Fibroblast of skin of scalp (primary cell): ENCODE measurements at regions not wholly inside any gene's neighbourhood (a gene's known extent, or its start where the extent isn't known, plus 50 kb on each side); places are given as distances from the start of the nearest gene placed in this dataset.

Experiments
- DNase-seq: peaks from one replicate; pipeline ENCODE4 v3.0.0-alpha.2; 2013

GRCh38 chr1:4327142-4327541, 327.3 kb upstream of the AJAP1 start:
- DNase-seq: no peak

GRCh38 chr1:4328402-4329071, 325.9 kb upstream of the AJAP1 start:
- no peak for DNase-seq

- no peak for DNase-seq
Measured at GRCh38 chr1:4330805-4331766, 323.3 kb upstream of the AJAP1 start.

DNA sequence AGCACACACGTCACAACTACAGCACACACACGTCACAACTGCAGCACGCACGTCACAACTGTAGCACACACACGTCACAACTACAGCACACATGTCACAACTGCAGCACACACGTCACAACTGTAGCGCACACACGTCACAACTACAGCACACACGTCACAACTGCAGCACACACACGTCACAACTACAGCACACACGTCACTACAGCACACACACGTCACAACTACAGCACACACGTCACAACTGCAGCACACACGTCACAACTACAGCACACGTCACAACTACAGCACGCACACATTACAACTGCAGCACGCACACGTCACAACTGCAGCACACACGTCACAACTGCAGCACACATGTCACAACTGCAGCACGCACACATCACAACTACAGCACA, 322.6 kb upstream of the AJAP1 start:
- DNase-seq: no peak

DNA sequence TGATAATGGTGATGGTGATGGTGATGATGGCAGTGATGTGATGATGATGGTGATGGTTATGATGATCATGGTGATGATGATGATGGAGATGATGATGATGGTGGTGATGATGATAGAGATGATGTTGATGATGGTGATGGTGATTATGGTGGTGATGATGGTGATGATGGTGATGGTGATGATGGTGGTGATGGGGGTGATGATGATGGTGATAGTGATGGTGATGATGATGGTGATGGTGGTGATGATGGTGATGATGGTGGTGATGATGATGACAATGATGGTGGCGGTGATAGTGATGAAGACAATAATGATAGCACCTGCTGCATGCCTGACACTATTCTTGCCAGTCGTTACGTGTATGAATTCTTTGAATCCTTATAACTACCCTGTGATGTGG, 317.9 kb upstream of the AJAP1 start:
- no peak for DNase-seq

GRCh38 chr1:4341421-4341820, 313.0 kb upstream of the AJAP1 start:
- no peak for DNase-seq

DNA sequence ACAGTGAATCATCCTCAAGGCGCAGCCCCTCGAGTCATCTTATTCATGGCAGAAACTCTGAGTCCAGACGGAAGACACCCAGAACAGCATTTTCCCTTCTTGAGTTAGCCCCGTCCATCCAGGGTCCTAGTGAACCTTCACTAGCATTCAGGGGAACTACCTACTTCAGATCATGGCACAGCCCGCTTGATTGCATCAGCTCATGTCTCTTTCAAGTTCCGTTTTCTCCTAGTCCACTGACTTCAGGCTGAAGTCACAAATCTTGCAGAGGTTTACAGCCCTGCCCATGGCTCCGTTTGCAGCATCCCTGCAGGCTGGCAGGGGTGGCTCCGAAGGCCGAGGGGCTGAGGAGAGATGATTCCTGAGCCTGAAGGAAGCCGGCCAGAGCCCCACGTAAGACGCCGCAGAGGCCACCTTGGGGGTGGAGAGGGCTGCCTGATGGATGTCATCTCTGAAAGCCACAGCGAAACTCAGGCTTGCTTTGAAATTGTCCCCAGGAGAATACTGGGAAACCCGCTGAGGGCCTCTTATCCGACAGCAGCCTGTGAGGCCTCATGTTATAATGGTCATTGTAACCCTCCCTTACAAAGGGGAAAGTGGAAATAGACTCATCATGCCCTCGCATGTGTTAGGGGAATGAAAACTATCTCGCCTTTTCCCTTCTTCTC, 310.2 kb upstream of the AJAP1 start:
- DNase-seq: peak; percentile 4

GRCh38 chr1:4345094-4345493, 309.3 kb upstream of the AJAP1 start:
- DNase-seq: no peak

- no peak for DNase-seq
Measured at GRCh38 chr1:4346131-4346530, 308.3 kb upstream of the AJAP1 start.

DNA sequence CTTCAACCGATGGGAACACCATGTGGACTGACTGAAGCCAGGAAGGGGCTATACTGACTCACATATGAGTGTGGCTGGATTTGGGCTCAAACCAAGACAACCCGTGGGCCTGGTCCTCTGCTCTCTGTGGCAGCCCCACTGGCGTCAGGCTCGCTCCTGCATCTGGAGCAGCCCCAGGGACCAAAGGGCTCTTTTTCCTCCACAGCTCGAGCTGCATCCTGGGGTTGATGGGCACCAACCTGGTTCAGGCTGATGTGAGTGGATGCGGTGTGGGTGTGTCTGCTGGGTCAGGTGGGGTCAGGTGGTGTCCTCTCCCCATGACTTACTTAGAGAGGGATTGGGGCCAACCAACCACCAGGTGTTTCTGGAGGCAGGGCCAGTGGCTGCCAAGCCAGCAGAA, 303.0 kb upstream of the AJAP1 start:
- no peak for DNase-seq

DNA sequence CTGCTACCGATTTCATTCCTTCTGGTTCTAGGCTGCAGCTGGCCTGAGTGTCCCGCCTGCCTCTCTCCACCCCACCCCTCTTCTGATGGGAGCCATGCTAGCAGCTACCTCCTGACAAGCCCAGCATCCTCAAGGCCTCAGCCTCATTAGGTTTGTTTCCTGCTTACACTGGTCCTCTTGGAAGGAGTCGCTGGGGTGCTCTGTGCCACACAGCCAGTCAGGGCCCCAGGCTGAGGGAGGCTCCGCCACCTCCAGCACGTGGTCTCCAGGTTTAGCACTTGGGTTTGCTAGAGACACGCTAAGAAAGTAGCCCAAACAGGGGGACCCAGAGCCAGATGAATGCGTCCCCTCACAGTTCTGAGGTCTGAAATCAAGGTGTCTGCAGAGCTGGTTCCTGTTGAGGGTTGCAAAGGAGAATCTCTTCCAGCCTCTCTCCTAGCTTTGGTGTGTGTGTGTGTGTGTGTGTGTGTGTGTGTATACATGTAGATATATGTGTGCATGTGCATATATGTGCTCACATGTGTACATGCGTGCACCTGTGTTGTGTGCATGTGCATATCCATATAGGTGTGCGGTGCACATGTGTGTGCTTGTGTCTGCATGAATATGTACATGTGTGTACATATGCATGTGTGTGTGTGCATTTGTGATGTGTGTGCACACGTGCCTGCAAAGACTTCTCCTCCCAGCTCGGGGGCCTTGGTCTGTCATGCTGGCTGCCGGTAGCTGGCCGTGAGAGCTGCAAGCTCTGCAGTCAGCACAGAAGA, 301.1 kb upstream of the AJAP1 start:
- no peak for DNase-seq

- no peak for DNase-seq
Measured at GRCh38 chr1:4355839-4356238, 298.6 kb upstream of the AJAP1 start.

GRCh38 chr1:4362314-4363044, 291.9 kb upstream of the AJAP1 start:
- no peak for DNase-seq

DNA sequence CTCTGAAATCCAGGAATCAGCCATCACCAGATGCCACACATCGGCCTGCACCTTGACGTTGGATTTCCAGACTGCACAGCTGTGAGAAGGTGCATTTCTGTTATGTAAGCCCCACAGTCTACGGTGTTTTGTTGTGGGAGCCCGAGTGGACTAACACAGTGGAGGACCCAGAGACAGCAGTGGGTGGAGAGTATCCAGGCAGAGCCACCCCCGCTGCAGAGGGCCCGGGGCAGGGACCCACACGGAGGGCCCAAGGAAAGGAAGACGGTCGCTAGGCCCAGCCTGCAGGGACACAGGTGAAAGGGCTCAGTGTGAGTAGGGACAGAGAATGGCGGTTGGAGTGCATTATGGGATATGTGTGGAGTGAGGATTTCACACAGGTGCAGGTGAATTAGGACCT, 288.3 kb upstream of the AJAP1 start:
- no peak for DNase-seq

DNA sequence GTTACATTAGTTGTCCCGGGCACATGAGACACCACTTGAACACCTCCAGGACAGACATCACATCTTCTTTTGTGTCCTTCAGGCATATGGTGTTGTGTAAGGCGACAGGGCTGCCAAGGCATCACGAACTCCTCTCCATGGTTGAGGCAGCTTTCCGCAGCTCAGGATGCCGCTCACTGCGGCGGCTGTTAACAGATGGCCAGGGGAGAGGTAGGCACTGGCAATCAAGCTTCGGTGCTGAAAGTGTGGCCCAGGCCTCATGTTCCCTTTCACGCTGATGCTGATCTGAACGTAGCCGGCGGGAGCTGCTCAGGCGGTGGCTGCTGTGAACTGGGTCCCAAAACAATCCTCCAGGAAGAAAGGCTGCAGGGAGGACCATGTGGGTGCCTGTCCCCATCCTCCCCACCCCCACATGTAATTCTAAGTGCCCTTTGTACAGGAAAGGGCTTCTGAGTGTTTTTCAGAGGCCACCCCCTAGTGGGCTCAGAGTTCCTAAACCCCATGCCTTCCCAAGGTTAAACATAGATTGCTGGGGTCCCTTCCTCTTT, 287.1 kb upstream of the AJAP1 start:
- DNase-seq: no peak

GRCh38 chr1:4369335-4369734, 285.1 kb upstream of the AJAP1 start:
- no peak for DNase-seq

DNA sequence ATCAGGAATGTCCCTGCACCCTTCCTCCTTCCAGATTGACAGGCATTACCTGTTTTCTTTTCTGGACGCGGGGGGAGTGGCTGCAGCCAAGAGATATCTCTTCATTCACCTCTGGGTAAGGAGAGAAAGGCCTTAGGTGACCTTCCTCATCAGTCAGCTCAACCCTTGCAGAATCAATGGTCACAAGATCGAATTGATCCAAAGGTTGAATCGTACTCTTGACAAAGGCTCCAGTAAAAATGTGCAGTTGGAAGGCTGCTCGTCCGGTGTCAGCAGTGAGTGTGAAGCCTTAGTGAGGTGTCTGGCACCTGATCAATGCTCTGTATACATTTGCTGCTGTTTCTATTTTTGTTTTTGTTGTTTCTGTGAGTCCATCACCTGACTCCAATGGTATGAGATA, 282.6 kb upstream of the AJAP1 start:
- DNase-seq: no peak

DNA sequence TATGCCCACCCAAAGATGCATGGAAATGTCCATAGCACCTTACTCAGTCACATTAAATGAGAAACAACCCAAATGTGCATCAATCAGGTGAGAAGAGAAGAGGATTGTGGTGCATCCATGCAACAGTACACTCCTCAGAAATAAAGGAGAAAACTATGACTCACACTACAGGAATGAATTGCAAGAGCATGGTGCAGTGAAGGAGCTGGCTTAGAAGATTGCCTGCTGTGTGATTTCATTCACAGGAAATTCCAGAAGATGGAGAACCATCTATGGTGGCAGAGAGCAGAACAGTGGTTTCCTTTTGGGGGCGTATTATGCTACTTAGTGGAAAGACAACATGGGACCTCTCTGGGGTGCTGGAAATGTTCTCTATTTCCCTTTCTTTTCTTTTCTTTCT, 278.6 kb upstream of the AJAP1 start:
- DNase-seq: peak; percentile 87

- peak; percentile 70 for DNase-seq
Measured at GRCh38 chr1:4379451-4380175, 274.8 kb upstream of the AJAP1 start.

GRCh38 chr1:4380564-4381168, 273.7 kb upstream of the AJAP1 start:
- DNase-seq: peak; percentile 88
